Rectal smooth muscle tissue (tissue), 1 donor: ENCODE measurements at regions not wholly inside any gene's neighbourhood (a gene's known extent, or its start where the extent isn't known, plus 50 kb on each side); places are given as distances from the start of the nearest gene placed in this dataset.
"Not testable (repeated sequence)": the region's sequence is repeated elsewhere in the genome, so short reads cannot be mapped to it uniquely, and the experiment has no call there.

ENCODE experiments used
- H3K27ac ChIP-seq: one replicate; pipeline ENCODE4 v1.7.0; 2013; ENCODE audit warnings: low read depth, low read length, inconsistent platforms
- H3K27me3 ChIP-seq: one replicate; pipeline ENCODE4 v1.7.0; 2013; ENCODE audit warnings: low read length; ENCODE audit not compliant: control insufficient read depth, insufficient read depth
- H3K36me3 ChIP-seq: one replicate; pipeline ENCODE4 v1.7.0; 2013; ENCODE audit warnings: low read length; ENCODE audit not compliant: control insufficient read depth, insufficient read depth
- H3K4me1 ChIP-seq: one replicate; pipeline ENCODE4 v1.7.0; 2013; ENCODE audit warnings: low read length; ENCODE audit not compliant: control insufficient read depth, insufficient read depth
- H3K4me3 ChIP-seq: one replicate; pipeline ENCODE4 v1.7.0; 2013; ENCODE audit warnings: low read length
- H3K9ac ChIP-seq: one replicate; pipeline ENCODE4 v1.7.0; 2013; ENCODE audit warnings: low read length

DNA sequence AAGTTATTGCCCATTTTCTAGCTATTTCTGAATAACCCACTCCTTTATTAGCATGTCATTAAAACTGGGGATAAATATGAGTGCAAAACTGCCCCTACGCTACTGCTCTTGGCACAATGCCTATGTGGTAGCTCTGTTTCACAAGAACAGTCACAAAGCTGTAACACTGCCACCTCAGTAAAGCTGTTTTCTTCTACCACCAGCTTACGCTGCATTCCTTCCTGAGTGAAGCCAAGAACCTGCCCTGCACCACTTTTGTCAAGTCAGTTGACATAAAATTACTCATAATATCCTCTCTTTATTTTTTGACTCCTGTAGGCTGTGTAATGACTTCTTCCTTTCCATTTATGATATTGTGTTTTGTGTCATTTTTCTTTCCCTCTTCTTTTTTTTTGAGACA, 313.2 kb upstream of the PLGLB1 start:
- H3K27me3 ChIP-seq, H3K27ac ChIP-seq, H3K36me3 ChIP-seq, H3K9ac ChIP-seq, H3K4me1 ChIP-seq, H3K4me3 ChIP-seq: not testable (repeated sequence)

DNA sequence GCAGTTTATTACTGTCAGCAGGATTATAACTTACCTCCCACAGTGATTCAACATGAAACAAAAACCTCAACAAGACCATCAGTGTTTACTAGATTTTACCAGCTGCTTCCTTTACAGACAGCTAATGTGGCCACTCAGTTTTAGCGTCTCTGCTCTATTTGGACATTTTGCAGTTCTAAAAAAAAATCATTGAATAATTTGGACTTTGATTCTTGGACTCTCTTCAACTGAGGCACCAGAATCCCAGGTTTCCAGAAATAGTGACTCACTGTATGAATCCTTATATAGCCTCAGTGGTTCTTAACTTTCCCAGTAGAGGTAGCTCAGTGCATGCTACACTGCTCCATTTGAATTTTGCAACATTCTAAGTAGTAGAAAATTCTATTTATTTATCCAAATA, 317.4 kb upstream of the PLGLB1 start:
- H3K4me1 ChIP-seq, H3K27ac ChIP-seq, H3K9ac ChIP-seq, H3K36me3 ChIP-seq, H3K4me3 ChIP-seq, H3K27me3 ChIP-seq: not testable (repeated sequence)

DNA sequence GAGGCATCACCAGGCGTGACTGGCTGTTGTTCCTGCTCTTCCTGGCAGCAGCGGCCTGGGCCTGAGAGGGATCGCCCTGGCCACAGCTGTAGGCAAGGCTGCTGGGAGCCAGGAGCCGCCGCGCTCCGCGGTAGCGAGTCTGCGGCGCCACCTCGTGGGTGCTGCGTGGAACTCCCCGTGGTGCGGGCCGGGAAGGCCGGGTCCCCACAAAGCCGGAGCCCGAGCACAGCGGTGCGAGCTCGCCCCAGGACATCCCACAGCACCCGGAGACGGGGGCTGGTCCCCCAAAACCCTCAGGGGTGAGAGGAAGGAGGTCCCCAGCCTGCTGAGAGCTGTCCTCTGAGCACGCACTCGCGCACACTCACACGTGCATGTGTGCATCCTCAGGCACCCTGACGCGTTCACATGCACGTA, 320.0 kb upstream of the PLGLB1 start:
- H3K4me3 ChIP-seq, H3K27me3 ChIP-seq, H3K36me3 ChIP-seq: not testable (repeated sequence)

DNA sequence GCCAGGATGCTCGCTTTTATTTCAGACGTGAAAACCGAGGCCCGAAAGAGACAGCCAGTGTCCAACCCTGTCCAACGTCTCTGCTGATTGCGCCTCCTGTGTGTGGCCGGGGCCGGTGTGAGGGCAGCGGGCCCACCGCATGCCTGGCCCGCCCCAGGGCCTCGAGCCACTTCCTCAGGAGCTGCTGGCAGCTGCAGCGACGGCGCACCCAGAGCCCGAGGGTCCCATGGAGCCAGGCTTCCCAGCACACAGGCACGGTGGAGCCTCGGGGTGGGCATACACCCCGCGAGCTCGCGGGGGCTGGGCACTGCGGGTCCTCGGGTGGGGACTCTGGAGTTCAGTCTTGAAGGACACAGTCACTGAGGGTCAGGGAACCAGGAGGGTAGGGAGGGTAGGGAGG, 320.5 kb upstream of the PLGLB1 start:
- H3K27ac ChIP-seq, H3K4me3 ChIP-seq, H3K4me1 ChIP-seq, H3K9ac ChIP-seq, H3K36me3 ChIP-seq, H3K27me3 ChIP-seq: not testable (repeated sequence)

More for the DNA sequence above, 320.0 kb upstream of the PLGLB1 start:
- H3K4me1 ChIP-seq, H3K9ac ChIP-seq, H3K27ac ChIP-seq: not testable (repeated sequence)

DNA sequence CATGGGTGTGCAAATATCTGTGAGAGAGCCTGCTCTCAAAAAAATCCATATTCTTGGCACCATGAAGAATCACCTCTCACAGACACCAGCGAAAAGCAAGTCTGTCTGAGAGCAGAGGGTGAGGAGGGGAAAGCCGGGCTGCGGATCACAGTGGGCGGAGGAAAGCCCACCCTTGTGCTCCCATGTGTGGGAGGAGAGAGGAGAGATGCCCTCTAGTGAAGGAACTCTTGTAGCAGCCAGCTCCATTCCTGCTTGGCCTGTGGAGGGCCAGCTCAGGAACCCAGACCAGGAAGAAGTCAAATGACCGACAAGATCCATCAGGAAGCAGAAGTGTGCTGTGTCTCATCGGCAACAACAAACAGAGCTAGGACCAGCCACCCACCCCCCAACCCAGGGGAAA, 321.7 kb upstream of the PLGLB1 start:
- H3K9ac ChIP-seq, H3K4me1 ChIP-seq, H3K36me3 ChIP-seq, H3K4me3 ChIP-seq, H3K27me3 ChIP-seq, H3K27ac ChIP-seq: not testable (repeated sequence)

DNA sequence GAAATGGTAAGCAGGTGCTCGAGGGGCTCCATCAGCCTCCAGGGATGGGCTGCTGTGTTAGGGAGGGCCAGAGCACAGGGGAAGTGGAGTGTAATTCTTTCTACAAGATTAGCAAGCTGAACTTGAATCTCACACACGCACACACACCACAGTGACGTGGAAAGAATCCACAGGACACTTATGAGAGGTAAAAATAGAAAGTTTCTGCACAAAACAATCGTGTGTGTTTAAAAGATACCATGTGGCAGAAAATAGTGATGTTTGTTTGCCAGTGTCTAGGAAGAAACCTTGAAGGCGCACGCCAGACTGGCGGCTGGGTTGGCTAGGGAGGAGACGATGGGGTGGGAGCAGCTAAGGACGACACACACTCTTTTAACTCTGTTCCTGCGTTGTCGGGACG, 323.6 kb upstream of the PLGLB1 start:
- H3K9ac ChIP-seq, H3K4me1 ChIP-seq, H3K27ac ChIP-seq, H3K4me3 ChIP-seq, H3K27me3 ChIP-seq, H3K36me3 ChIP-seq: not testable (repeated sequence)

DNA sequence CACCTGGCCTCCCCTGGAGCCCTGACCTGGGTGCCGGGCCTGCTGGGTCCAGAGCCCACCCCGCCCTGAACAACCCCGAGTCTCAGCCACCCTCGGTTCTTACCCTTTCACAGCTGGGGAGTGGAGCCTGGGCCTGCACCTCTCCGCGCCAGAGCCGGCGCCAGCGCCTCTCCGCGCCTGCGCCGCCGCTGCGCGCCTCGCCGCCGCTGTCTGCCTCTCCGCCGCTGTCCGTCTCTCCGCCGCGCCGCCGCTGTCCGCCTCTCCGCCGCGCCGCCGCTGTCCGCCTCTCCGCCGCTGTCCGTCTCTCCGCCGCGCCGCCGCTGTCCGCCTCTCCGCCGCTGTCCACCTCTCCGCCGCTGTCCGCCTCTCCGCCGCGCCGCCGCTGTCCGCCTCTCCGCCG, 326.9 kb upstream of the PLGLB1 start:
- H3K4me1 ChIP-seq, H3K36me3 ChIP-seq, H3K27ac ChIP-seq, H3K4me3 ChIP-seq, H3K27me3 ChIP-seq, H3K9ac ChIP-seq: not testable (repeated sequence)

DNA sequence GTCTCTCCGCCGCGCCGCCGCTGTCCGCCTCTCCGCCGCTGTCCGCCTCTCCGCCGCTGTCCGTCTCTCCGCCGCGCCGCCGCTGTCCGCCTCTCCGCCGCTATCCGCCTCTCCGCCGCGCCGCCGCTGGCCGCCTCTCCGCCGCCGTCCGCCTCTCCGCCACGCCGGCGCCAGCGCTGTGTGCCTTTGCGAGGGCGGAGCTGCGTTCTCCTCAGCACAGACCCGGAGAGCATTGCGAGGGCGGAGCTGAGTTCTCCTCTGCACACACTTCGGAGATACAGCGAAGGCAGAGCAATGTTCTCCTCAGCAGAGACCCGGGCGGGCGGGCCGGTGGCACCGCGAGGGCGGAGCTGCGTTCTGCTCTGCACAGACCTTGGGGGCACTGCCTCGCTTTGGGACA, 327.4 kb upstream of the PLGLB1 start:
- H3K4me3 ChIP-seq, H3K27ac ChIP-seq, H3K9ac ChIP-seq, H3K36me3 ChIP-seq, H3K27me3 ChIP-seq, H3K4me1 ChIP-seq: not testable (repeated sequence)

DNA sequence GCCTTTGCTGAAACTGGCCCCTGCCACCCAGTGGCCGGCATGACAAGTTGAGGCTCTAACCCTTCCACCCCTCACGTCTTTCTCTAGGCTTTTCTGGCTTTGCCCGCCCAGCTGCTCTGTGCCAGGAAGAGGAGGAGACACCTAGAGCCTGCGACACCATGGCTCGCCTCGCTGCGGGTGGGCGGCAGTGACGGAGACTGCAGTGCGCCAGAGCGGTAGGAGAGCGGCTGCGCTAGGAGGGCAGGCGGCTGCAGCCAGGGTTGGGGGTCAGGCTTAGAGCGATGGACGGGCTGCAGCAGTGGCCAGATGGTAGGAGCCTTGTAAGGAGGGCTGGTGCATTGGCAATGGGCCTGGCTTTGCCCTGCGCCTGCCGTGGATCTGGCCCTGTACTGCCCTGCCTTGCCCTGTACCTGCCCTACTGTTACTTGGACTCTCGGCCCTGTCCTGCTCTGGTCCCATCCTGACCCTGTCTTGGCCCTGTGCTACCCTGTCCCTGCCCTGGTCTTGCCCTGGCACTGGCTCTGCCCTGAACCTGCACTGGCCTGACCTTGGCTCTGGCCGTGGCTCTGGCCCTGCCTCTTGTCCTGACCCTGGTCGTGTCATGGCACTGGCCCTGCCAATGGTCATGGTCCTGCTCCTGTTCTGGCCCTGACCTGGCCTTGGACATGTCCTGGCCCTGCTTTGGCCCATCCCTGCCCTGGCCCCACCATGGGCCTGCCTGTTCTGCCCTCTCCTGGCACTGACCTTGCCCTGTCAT, 330.7 kb upstream of the PLGLB1 start:
- H3K4me3 ChIP-seq, H3K27me3 ChIP-seq, H3K9ac ChIP-seq, H3K4me1 ChIP-seq, H3K27ac ChIP-seq, H3K36me3 ChIP-seq: not testable (repeated sequence)

DNA sequence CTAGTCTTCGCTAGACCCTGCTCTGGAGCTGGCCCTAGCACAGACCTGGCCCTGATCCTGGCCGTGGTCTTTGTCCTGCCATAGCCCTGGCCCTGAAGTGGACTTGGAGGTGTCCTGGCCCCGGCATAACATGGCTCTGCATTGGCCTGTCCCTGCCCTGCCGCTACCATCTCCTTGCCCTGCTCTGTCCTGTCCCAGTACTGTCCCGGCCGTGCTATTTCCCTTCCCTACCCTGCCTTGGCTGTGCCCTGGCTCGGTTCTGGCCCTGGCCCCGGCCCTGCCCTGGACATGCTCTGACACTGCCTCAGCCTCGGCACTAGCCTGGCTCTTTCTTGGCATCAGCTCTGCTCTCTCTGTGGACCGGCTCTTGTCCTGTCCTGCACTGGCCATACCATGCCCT, 331.8 kb upstream of the PLGLB1 start:
- H3K27ac ChIP-seq, H3K4me1 ChIP-seq, H3K36me3 ChIP-seq, H3K27me3 ChIP-seq, H3K4me3 ChIP-seq, H3K9ac ChIP-seq: not testable (repeated sequence)

DNA sequence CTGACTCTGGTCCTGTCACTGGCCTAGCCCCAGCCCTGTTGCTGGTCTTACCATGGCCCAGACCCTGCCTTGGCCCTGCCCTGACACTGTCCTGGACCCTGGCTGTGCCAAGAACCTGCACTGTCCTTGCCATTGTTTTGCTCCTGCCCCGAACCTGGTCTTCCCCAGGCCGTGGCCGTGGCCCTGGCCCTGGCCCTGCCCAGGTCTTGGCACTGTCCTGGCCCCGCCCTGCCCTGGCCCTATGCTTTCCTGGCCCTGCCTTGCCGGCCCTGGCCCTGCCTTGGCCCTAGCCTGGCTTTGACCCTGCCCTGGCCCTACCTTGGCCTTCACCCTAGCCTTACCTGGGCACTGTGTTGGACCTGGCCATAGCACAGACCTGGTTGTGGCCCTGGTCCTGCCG, 332.5 kb upstream of the PLGLB1 start:
- H3K27me3 ChIP-seq, H3K9ac ChIP-seq, H3K36me3 ChIP-seq, H3K4me3 ChIP-seq, H3K27ac ChIP-seq, H3K4me1 ChIP-seq: not testable (repeated sequence)

DNA sequence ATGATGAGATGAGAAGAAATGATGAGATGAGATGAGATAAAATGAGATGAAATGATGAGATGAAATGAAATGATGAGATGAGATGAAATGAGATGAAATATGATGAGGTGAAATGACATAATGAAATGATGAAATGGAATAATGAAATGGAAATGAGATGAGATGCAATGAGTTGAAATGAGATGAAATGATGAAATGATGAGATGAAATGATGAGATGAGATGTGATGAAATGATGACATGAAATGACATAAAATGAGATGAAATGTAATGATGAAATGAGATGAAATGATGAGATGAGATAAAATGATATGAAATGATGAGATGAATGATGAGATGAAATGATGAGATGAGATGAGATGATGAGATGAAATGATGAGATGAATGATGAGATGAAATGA, 338.6 kb upstream of the PLGLB1 start:
- H3K36me3 ChIP-seq, H3K4me1 ChIP-seq, H3K27me3 ChIP-seq, H3K4me3 ChIP-seq, H3K27ac ChIP-seq, H3K9ac ChIP-seq: not testable (repeated sequence)

DNA sequence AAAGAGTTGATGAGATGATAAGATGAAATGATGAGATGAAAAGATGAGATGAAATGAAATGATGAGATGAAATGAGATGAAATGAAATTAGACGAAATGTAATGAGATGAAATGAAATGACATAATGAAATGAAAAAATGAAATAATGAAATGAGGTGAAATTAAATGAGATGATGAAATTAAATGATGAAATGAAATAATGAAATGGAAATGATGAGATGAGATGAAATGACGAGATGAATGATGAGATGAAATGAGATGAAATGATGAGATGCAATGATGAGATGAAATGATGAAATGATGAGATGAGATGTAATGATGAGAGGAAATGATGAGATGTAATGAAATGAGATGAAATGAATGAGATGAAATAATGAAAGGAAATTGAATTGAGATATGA, 339.3 kb upstream of the PLGLB1 start:
- not testable (repeated sequence) for H3K27ac ChIP-seq, H3K27me3 ChIP-seq, H3K4me3 ChIP-seq, H3K9ac ChIP-seq, H3K4me1 ChIP-seq, H3K36me3 ChIP-seq
